ENCODE measurements at regions not wholly inside any gene's neighbourhood (a gene's known extent, or its start where the extent isn't known, plus 50 kb on each side); places are given as distances from the start of the nearest gene placed in this dataset.

GRCh38 chr17:54608634-54609155, 292.0 kb upstream of the TOM1L1 start:
- H3K27ac Mint-ChIP-seq: no peak overlapping the region
- Histone ChIP-seq H2AFZ (replicated peaks) (no peak overlapping the region), H3K79me2 (ENCODE audit: low read depth) (no peaks in the 10 kb centered on the region), H3K4me3 (no peak overlapping the region), H3K9ac (no peak overlapping the region), H4K20me1 (ENCODE audit: low read depth) (no peaks in the 10 kb centered on the region), H3F3A (ENCODE audit: low read depth) (no peaks in the 10 kb centered on the region), H3K9me3 (ENCODE audit: low read depth) (no peaks in the 10 kb centered on the region), H3K27me3 (no peaks in the 10 kb centered on the region), H3K36me3 (no peaks in the 10 kb centered on the region), H3K4me1 (no peaks in the 10 kb centered on the region), H3K27ac (no peak overlapping the region), H3K4me2 (no peak overlapping the region)
- no peaks in the 10 kb centered on the region for H3K36me3 Mint-ChIP-seq
- no peak overlapping the region for H3K4me3 Mint-ChIP-seq
- H3K9me3 Mint-ChIP-seq: peaks cover 10% of the 10 kb centered on the region
- DNase-seq (ENCODE audit: low spot score): no peak
- H3K4me1 Mint-ChIP-seq: peaks cover 2% of the 10 kb centered on the region
- TF ChIP-seq, protein P1, sequence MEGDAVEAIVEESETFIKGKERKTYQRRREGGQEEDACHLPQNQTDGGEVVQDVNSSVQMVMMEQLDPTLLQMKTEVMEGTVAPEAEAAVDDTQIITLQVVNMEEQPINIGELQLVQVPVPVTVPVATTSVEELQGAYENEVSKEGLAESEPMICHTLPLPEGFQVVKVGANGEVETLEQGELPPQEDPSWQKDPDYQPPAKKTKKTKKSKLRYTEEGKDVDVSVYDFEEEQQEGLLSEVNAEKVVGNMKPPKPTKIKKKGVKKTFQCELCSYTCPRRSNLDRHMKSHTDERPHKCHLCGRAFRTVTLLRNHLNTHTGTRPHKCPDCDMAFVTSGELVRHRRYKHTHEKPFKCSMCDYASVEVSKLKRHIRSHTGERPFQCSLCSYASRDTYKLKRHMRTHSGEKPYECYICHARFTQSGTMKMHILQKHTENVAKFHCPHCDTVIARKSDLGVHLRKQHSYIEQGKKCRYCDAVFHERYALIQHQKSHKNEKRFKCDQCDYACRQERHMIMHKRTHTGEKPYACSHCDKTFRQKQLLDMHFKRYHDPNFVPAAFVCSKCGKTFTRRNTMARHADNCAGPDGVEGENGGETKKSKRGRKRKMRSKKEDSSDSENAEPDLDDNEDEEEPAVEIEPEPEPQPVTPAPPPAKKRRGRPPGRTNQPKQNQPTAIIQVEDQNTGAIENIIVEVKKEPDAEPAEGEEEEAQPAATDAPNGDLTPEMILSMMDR (IDR thresholded peaks at IDR 0.05): no peak
- TF ChIP-seq EZH2phosphoT487 (IDR thresholded peaks at IDR 0.05): no peak
- no peak for TF ChIP-seq EZH2 (IDR thresholded peaks at IDR 0.05)
- no peaks in the 10 kb centered on the region for H3K27me3 Mint-ChIP-seq (ENCODE audit: insufficient read depth, low read depth)

DNA sequence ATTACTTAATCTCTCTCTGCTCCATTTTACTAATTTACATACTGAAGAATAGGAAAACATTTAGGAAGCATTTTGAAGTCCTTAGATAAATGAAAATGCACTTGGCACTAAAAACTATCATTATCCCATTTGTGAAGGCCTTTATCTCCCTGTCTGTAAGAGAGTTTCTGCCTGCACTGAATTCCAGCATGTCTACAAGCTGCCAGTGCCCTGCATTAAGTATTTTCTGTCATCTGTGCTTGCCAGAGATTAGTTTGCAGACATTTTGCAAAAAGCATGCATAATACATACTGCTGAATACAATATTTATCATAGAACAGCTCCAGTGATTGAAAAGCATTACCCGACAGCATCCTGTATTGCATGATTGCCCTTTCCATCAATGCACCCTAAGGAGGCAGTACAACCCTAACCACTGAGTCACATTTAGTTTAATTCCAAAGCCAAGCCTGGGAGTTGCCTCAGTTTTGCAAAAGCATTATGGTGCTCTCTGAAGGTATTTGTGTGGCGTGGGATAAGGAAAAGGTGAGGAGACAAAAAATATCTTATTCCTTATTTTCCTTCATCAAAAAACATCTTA, 280.2 kb upstream of the TOM1L1 start:
- H3K4me1 ChIP-seq: no peaks in the 10 kb centered on the region
- Mint-ChIP-seq H3K27me3 (ENCODE audit: insufficient read depth, low read depth) (no peaks in the 10 kb centered on the region), H3K27ac (no peak overlapping the region), H3K36me3 (no peaks in the 10 kb centered on the region), H3K4me3 (no peak overlapping the region), H3K4me1 (no peaks in the 10 kb centered on the region), H3K9me3 (no peaks in the 10 kb centered on the region)
- no peak overlapping the region for H3K4me2 ChIP-seq
- TF ChIP-seq EZH2phosphoT487 (IDR thresholded peaks at IDR 0.05) (no peak), EZH2 (IDR thresholded peaks at IDR 0.05) (no peak)
- TF ChIP-seq, protein P1 (IDR thresholded peaks at IDR 0.05): no peak
- H3K9me3 ChIP-seq (ENCODE audit: low read depth): no peaks in the 10 kb centered on the region
- no peaks in the 10 kb centered on the region for H3F3A ChIP-seq (ENCODE audit: low read depth)
- no peak overlapping the region for H3K9ac ChIP-seq
- H3K79me2 ChIP-seq (ENCODE audit: low read depth): no peaks in the 10 kb centered on the region
- no peaks in the 10 kb centered on the region for H3K36me3 ChIP-seq
- H2AFZ ChIP-seq (replicated peaks): no peak overlapping the region
- no peak for DNase-seq (ENCODE audit: low spot score)
- no peaks in the 10 kb centered on the region for H4K20me1 ChIP-seq (ENCODE audit: low read depth)
- H3K27me3 ChIP-seq: no peaks in the 10 kb centered on the region
- no peak overlapping the region for H3K27ac ChIP-seq
- no peak overlapping the region for H3K4me3 ChIP-seq

- no peaks in the 10 kb centered on the region for H4K20me1 ChIP-seq (ENCODE audit: low read depth)
- no peak overlapping the region for H3K4me2 ChIP-seq
- no peak overlapping the region for H3K27ac ChIP-seq
- H3K36me3 ChIP-seq: no peaks in the 10 kb centered on the region
- Mint-ChIP-seq H3K27ac (no peak overlapping the region), H3K4me3 (no peak overlapping the region), H3K36me3 (no peaks in the 10 kb centered on the region), H3K4me1 (peaks cover 10% of the 10 kb centered on the region), H3K9me3 (no peaks in the 10 kb centered on the region), H3K27me3 (ENCODE audit: insufficient read depth, low read depth) (no peaks in the 10 kb centered on the region)
- H3K4me3 ChIP-seq: no peak overlapping the region
- no peak overlapping the region for H2AFZ ChIP-seq (replicated peaks)
- no peak overlapping the region for H3K9ac ChIP-seq
- DNase-seq (ENCODE audit: low spot score): no peak
- H3K79me2 ChIP-seq (ENCODE audit: low read depth): no peaks in the 10 kb centered on the region
- peaks cover 13% of the 10 kb centered on the region for H3F3A ChIP-seq (ENCODE audit: low read depth)
- peaks cover 12% of the 10 kb centered on the region for H3K4me1 ChIP-seq
- H3K9me3 ChIP-seq (ENCODE audit: low read depth): no peaks in the 10 kb centered on the region
- TF ChIP-seq EZH2 (IDR thresholded peaks at IDR 0.05): no peak
- TF ChIP-seq, protein P1 (IDR thresholded peaks at IDR 0.05): no peak
- TF ChIP-seq EZH2phosphoT487 (IDR thresholded peaks at IDR 0.05): no peak
- no peaks in the 10 kb centered on the region for H3K27me3 ChIP-seq
Measured at GRCh38 chr17:54623746-54624145, 276.9 kb upstream of the TOM1L1 start.

Measured in neural progenitor cell (in vitro differentiated cells).